ENCODE measurements at regions not wholly inside any gene's neighbourhood (a gene's known extent, or its start where the extent isn't known, plus 50 kb on each side); places are given as distances from the start of the nearest gene placed in this dataset.
A peak's percentile ranks its signal among the peaks of the same experiment; 100 is the strongest.
"Not testable (repeated sequence)": the region's sequence is repeated elsewhere in the genome, so short reads cannot be mapped to it uniquely, and the experiment has no call there.

GRCh38 chr5:145544401-145544800, 290.7 kb downstream of the PRELID2 start:
- peak overlapping the region; percentile 84 for H3K27ac ChIP-seq (ENCODE audit: low read length)
- no peak overlapping the region for H3K4me3 ChIP-seq (ENCODE audit: low read length)
- H3K36me3 ChIP-seq (ENCODE audit: control insufficient read depth, insufficient read depth, low read length) = no peaks in the 10 kb centered on the region
- H3K9me3 ChIP-seq (ENCODE audit: control insufficient read depth, low read depth, low read length) = no peaks in the 10 kb centered on the region
- no peak for DNase-seq
- H3K4me1 ChIP-seq (ENCODE audit: control insufficient read depth, insufficient read depth, low read length) = peaks cover 14% of the 10 kb centered on the region
- H3K27me3 ChIP-seq (ENCODE audit: control insufficient read depth, insufficient read depth, low read length) = no peaks in the 10 kb centered on the region

- Histone ChIP-seq H3K36me3 (ENCODE audit: control insufficient read depth, insufficient read depth, low read length) (no peaks in the 10 kb centered on the region), H3K27ac (ENCODE audit: low read length) (peak overlapping the region; percentile 84), H3K9me3 (ENCODE audit: control insufficient read depth, low read depth, low read length) (no peaks in the 10 kb centered on the region), H3K4me3 (ENCODE audit: low read length) (no peak overlapping the region), H3K4me1 (ENCODE audit: control insufficient read depth, insufficient read depth, low read length) (peaks cover 14% of the 10 kb centered on the region), H3K27me3 (ENCODE audit: control insufficient read depth, insufficient read depth, low read length) (no peaks in the 10 kb centered on the region)
- peak; percentile 83 to 92 for DNase-seq
- no CpG with 5 or more reads among the region's 3 CpGs for WGBS (ENCODE audit: insufficient coverage, low lambda C conversion rate)
Measured at GRCh38 chr5:145543968-145544367, 291.2 kb downstream of the PRELID2 start.

- DNase-seq = no peak
- WGBS (ENCODE audit: insufficient coverage, low lambda C conversion rate) = no CpG with 5 or more reads among the region's 1 CpG
Measured at GRCh38 chr5:145540375-145540774, 294.8 kb downstream of the PRELID2 start.

GRCh38 chr5:145539201-145539600, 295.9 kb downstream of the PRELID2 start:
- H3K27ac ChIP-seq (ENCODE audit: low read length) = no peak overlapping the region
- no CpG with 5 or more reads among the region's 2 CpGs for WGBS (ENCODE audit: insufficient coverage, low lambda C conversion rate)
- no peaks in the 10 kb centered on the region for H3K27me3 ChIP-seq (ENCODE audit: control insufficient read depth, insufficient read depth, low read length)
- no peak overlapping the region for H3K4me3 ChIP-seq (ENCODE audit: low read length)
- H3K9me3 ChIP-seq (ENCODE audit: control insufficient read depth, low read depth, low read length) = no peaks in the 10 kb centered on the region
- H3K4me1 ChIP-seq (ENCODE audit: control insufficient read depth, insufficient read depth, low read length) = peaks cover 10% of the 10 kb centered on the region
- no peak for DNase-seq
- no peaks in the 10 kb centered on the region for H3K36me3 ChIP-seq (ENCODE audit: control insufficient read depth, insufficient read depth, low read length)

More at GRCh38 chr5:145540375-145540774, 294.8 kb downstream of the PRELID2 start:
- no peaks in the 10 kb centered on the region for H3K36me3 ChIP-seq (ENCODE audit: control insufficient read depth, insufficient read depth, low read length)
- peaks cover 14% of the 10 kb centered on the region for H3K4me1 ChIP-seq (ENCODE audit: control insufficient read depth, insufficient read depth, low read length)
- no peak overlapping the region for H3K4me3 ChIP-seq (ENCODE audit: low read length)
- no peak overlapping the region for H3K27ac ChIP-seq (ENCODE audit: low read length)
- no peaks in the 10 kb centered on the region for H3K9me3 ChIP-seq (ENCODE audit: control insufficient read depth, low read depth, low read length)
- no peaks in the 10 kb centered on the region for H3K27me3 ChIP-seq (ENCODE audit: control insufficient read depth, insufficient read depth, low read length)

GRCh38 chr5:145536133-145536532, 299.0 kb downstream of the PRELID2 start:
- WGBS (ENCODE audit: insufficient coverage, low lambda C conversion rate) = 100% methylated on average over 3 of the region's 4 CpGs
- Histone ChIP-seq H3K9me3 (ENCODE audit: control insufficient read depth, low read depth, low read length) (no peaks in the 10 kb centered on the region), H3K4me3 (ENCODE audit: low read length) (no peak overlapping the region), H3K4me1 (ENCODE audit: control insufficient read depth, insufficient read depth, low read length) (peaks cover 3% of the 10 kb centered on the region), H3K27me3 (ENCODE audit: control insufficient read depth, insufficient read depth, low read length) (no peaks in the 10 kb centered on the region), H3K27ac (ENCODE audit: low read length) (no peak overlapping the region), H3K36me3 (ENCODE audit: control insufficient read depth, insufficient read depth, low read length) (no peaks in the 10 kb centered on the region)
- DNase-seq = no peak

- no peaks in the 10 kb centered on the region for H3K36me3 ChIP-seq (ENCODE audit: control insufficient read depth, insufficient read depth, low read length)
- no peak overlapping the region for H3K4me3 ChIP-seq (ENCODE audit: low read length)
- WGBS (ENCODE audit: insufficient coverage, low lambda C conversion rate) = no CpG with 5 or more reads among the region's 5 CpGs
- DNase-seq = peak in 1 of 2 donors; percentile 59
- H3K9me3 ChIP-seq (ENCODE audit: control insufficient read depth, low read depth, low read length) = no peaks in the 10 kb centered on the region
- no peaks in the 10 kb centered on the region for H3K27me3 ChIP-seq (ENCODE audit: control insufficient read depth, insufficient read depth, low read length)
- no peak overlapping the region for H3K27ac ChIP-seq (ENCODE audit: low read length)
- peaks cover 3% of the 10 kb centered on the region for H3K4me1 ChIP-seq (ENCODE audit: control insufficient read depth, insufficient read depth, low read length)
Measured at GRCh38 chr5:145531038-145531734, 304.0 kb downstream of the PRELID2 start.

GRCh38 chr5:145521523-145521922, 313.6 kb downstream of the PRELID2 start:
- WGBS (ENCODE audit: insufficient coverage, low lambda C conversion rate) = no CpG with 5 or more reads among the region's 1 CpG
- no peak overlapping the region for H3K4me3 ChIP-seq (ENCODE audit: low read length)
- H3K27ac ChIP-seq (ENCODE audit: low read length) = no peak overlapping the region
- no peaks in the 10 kb centered on the region for H3K4me1 ChIP-seq (ENCODE audit: control insufficient read depth, insufficient read depth, low read length)
- no peaks in the 10 kb centered on the region for H3K9me3 ChIP-seq (ENCODE audit: control insufficient read depth, low read depth, low read length)
- no peaks in the 10 kb centered on the region for H3K27me3 ChIP-seq (ENCODE audit: control insufficient read depth, insufficient read depth, low read length)
- no peaks in the 10 kb centered on the region for H3K36me3 ChIP-seq (ENCODE audit: control insufficient read depth, insufficient read depth, low read length)
- peak in 1 of 2 donors; percentile 25 for DNase-seq

- no peaks in the 10 kb centered on the region for H3K36me3 ChIP-seq (ENCODE audit: control insufficient read depth, insufficient read depth, low read length)
- DNase-seq = no peak
Measured at GRCh38 chr5:145521066-145521465, 314.1 kb downstream of the PRELID2 start.

GRCh38 chr5:145520335-145520734, 314.8 kb downstream of the PRELID2 start:
- WGBS (ENCODE audit: insufficient coverage, low lambda C conversion rate) = 100% methylated on average over 3 of the region's 4 CpGs
- Histone ChIP-seq H3K27me3 (ENCODE audit: control insufficient read depth, insufficient read depth, low read length) (no peaks in the 10 kb centered on the region), H3K4me1 (ENCODE audit: control insufficient read depth, insufficient read depth, low read length) (no peaks in the 10 kb centered on the region), H3K4me3 (ENCODE audit: low read length) (no peak overlapping the region), H3K36me3 (ENCODE audit: control insufficient read depth, insufficient read depth, low read length) (no peaks in the 10 kb centered on the region), H3K9me3 (ENCODE audit: control insufficient read depth, low read depth, low read length) (no peaks in the 10 kb centered on the region), H3K27ac (ENCODE audit: low read length) (no peak overlapping the region)
- DNase-seq = no peak

More at GRCh38 chr5:145521066-145521465, 314.1 kb downstream of the PRELID2 start:
- WGBS (ENCODE audit: insufficient coverage, low lambda C conversion rate) = no CpG with 5 or more reads among the region's 3 CpGs
- H3K27ac ChIP-seq (ENCODE audit: low read length) = no peak overlapping the region
- H3K27me3 ChIP-seq (ENCODE audit: control insufficient read depth, insufficient read depth, low read length) = no peaks in the 10 kb centered on the region
- H3K4me1 ChIP-seq (ENCODE audit: control insufficient read depth, insufficient read depth, low read length) = no peaks in the 10 kb centered on the region
- no peaks in the 10 kb centered on the region for H3K9me3 ChIP-seq (ENCODE audit: control insufficient read depth, low read depth, low read length)
- H3K4me3 ChIP-seq (ENCODE audit: low read length) = no peak overlapping the region

GRCh38 chr5:145517588-145517987, 317.6 kb downstream of the PRELID2 start:
- not testable (repeated sequence) for H3K4me1 ChIP-seq (ENCODE audit: control insufficient read depth, insufficient read depth, low read length); DNase-seq

GRCh38 chr5:145511351-145511750, 323.8 kb downstream of the PRELID2 start:
- WGBS (ENCODE audit: insufficient coverage, low lambda C conversion rate) = no CpG with 5 or more reads among the region's 3 CpGs
- H3K4me1 ChIP-seq (ENCODE audit: control insufficient read depth, insufficient read depth, low read length) = peaks cover 22% of the 10 kb centered on the region

More at GRCh38 chr5:145517588-145517987, 317.6 kb downstream of the PRELID2 start:
- H3K36me3 ChIP-seq (ENCODE audit: control insufficient read depth, insufficient read depth, low read length); H3K27me3 ChIP-seq (ENCODE audit: control insufficient read depth, insufficient read depth, low read length); H3K4me3 ChIP-seq (ENCODE audit: low read length); H3K9me3 ChIP-seq (ENCODE audit: control insufficient read depth, low read depth, low read length); H3K27ac ChIP-seq (ENCODE audit: low read length): not testable (repeated sequence)

More at GRCh38 chr5:145511351-145511750, 323.8 kb downstream of the PRELID2 start:
- Histone ChIP-seq H3K9me3 (ENCODE audit: control insufficient read depth, low read depth, low read length) (no peaks in the 10 kb centered on the region), H3K27ac (ENCODE audit: low read length) (no peak overlapping the region), H3K27me3 (ENCODE audit: control insufficient read depth, insufficient read depth, low read length) (no peaks in the 10 kb centered on the region), H3K4me3 (ENCODE audit: low read length) (no peak overlapping the region), H3K36me3 (ENCODE audit: control insufficient read depth, insufficient read depth, low read length) (no peaks in the 10 kb centered on the region)
- DNase-seq = no peak
